ENCODE measurements at regions not wholly inside any gene's neighbourhood (a gene's known extent, or its start where the extent isn't known, plus 50 kb on each side); places are given as distances from the start of the nearest gene placed in this dataset.
A peak's percentile ranks its signal among the peaks of the same experiment; 100 is the strongest.
"Not testable (repeated sequence)": the region's sequence is repeated elsewhere in the genome, so short reads cannot be mapped to it uniquely, and the experiment has no call there.

DNA sequence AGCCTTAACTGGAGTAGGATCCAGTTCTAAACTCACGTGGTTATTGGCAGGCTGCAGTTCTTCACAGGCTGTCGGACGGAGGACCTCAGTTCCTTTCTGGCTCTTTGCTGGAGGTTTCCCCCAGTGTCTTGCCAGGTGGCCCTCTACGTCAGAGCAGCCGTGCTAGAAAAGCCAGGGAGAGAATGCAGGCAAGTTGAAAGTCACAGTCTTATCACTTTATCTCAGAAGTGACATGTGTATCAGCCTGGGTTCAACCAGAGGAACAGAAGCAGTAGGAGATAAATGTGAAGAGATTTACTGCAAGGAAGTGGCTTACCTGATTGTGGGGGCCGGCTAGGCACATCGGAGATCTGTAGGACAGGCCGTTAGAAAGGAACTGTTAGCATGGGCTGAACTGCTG, 125.3 kb upstream of the BNIP2 start:
- Histone ChIP-seq H3K36me3 (ENCODE audit: control insufficient read depth, insufficient read depth, low read length) (no peaks in the 10 kb centered on the region), H3K4me3 (ENCODE audit: low read depth, low read length) (peak overlapping the region; percentile 4), H3K4me1 (ENCODE audit: control insufficient read depth, insufficient read depth, low read length, poor library complexity, severe bottlenecking) (peaks cover 12% of the 10 kb centered on the region), H3K9me3 (ENCODE audit: control insufficient read depth in 2 of 2, low read length in 2 of 2) (no peaks in the 10 kb centered on the region), H3K27me3 (ENCODE audit: control insufficient read depth, insufficient read depth, low read length) (peaks cover 23% of the 10 kb centered on the region), H3K27ac (ENCODE audit: insufficient read depth, low read length, poor library complexity, severe bottlenecking) (no peak overlapping the region)
- no peaks in the 10 kb centered on the region for H3K36me3 Mint-ChIP-seq
- peaks cover 33% of the 10 kb centered on the region for H3K27me3 Mint-ChIP-seq
- H3K9me3 Mint-ChIP-seq = peaks cover 0 to 2% (median 0%) of the 10 kb centered on the region in 7 donors
- ATAC-seq (ENCODE audit: low read depth in 2 of 2) (peak; percentile 56 to 62), DNase-seq (peak; percentile 3 to 58 (median 51))
- H3K4me3 Mint-ChIP-seq = peak overlapping the region in 2 of 4 donors; percentile 57 to 78
- H3K27ac Mint-ChIP-seq = peak overlapping the region; percentile 1 to 93 (median 81)
- H3K4me1 Mint-ChIP-seq = peaks cover 7 to 33% (median 20%) of the 10 kb centered on the region in 4 donors

DNA sequence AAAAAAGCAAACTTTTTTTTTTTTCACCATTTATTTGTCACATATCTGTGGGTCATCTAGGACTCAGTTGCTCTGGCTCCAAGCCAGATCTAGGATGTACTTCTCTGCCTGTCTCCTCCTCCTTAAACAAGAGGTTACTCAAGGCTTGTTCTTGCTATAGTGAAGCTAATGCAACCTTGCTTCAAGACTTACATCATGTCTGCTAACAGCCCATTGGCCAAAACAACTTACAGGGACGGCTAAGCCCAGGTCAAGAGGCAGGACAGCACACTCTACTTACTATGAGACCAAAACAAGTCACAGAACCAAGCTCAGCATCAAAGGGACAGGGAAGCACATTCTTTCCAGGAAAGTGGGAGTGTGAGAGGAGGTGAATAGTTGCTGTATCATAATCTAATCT, 123.8 kb upstream of the BNIP2 start:
- peaks cover 7 to 30% (median 20%) of the 10 kb centered on the region in 4 donors for H3K4me1 Mint-ChIP-seq
- H3K27ac Mint-ChIP-seq = no peak overlapping the region
- Histone ChIP-seq H3K36me3 (ENCODE audit: control insufficient read depth, insufficient read depth, low read length) (no peaks in the 10 kb centered on the region), H3K4me1 (ENCODE audit: control insufficient read depth, insufficient read depth, low read length, poor library complexity, severe bottlenecking) (peaks cover 12% of the 10 kb centered on the region), H3K27me3 (ENCODE audit: control insufficient read depth, insufficient read depth, low read length) (peaks cover 10% of the 10 kb centered on the region), H3K4me3 (ENCODE audit: low read depth, low read length) (no peak overlapping the region), H3K9me3 (ENCODE audit: control insufficient read depth in 2 of 2, low read length in 2 of 2) (no peaks in the 10 kb centered on the region), H3K27ac (ENCODE audit: insufficient read depth, low read length, poor library complexity, severe bottlenecking) (no peak overlapping the region)
- H3K4me3 Mint-ChIP-seq = no peak overlapping the region
- peaks cover 23% of the 10 kb centered on the region for H3K27me3 Mint-ChIP-seq
- peaks cover 0 to 4% (median 0%) of the 10 kb centered on the region in 7 donors for H3K9me3 Mint-ChIP-seq
- H3K36me3 Mint-ChIP-seq = no peaks in the 10 kb centered on the region
- no peak for DNase-seq
- no peak for ATAC-seq (ENCODE audit: low read depth in 2 of 2)

DNA sequence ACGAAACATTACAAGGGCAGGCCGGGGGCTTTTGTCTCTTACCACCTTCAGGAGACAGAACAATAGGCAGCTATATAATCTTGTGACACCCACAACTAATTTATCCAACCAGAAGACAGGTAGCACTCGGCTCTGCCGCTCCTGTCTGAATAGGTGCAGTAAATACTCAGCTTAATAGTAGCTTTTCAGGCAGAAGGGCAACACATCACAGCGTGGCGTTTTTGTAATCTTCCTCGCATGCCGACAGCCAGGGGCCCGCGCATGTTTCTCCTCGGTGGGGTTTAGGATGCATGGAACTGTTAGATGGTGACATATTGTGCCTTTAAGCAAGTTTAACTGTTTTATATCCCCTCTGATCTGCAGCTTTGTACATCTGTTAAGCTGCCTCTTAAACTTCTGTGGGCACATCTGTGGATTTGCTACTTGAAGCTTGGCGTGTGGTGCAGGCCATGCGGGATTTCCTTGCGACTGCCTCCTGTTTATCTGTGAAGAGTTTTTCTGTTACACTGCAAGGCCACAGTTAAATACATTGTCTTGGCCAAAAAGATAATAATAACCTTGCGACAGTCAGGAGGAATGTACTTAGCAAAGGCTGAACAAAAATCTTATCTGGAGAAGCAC, 123.2 kb upstream of the BNIP2 start:
- DNase-seq (no peak), ATAC-seq (ENCODE audit: low read depth in 2 of 2) (no peak)
- Histone ChIP-seq H3K36me3 (ENCODE audit: control insufficient read depth, insufficient read depth, low read length) (no peaks in the 10 kb centered on the region), H3K4me1 (ENCODE audit: control insufficient read depth, insufficient read depth, low read length, poor library complexity, severe bottlenecking) (peaks cover 12% of the 10 kb centered on the region), H3K4me3 (ENCODE audit: low read depth, low read length) (no peak overlapping the region), H3K27ac (ENCODE audit: insufficient read depth, low read length, poor library complexity, severe bottlenecking) (no peak overlapping the region), H3K9me3 (ENCODE audit: control insufficient read depth in 2 of 2, low read length in 2 of 2) (no peaks in the 10 kb centered on the region), H3K27me3 (ENCODE audit: control insufficient read depth, insufficient read depth, low read length) (peaks cover 9% of the 10 kb centered on the region)
- Mint-ChIP-seq H3K9me3 (peaks cover 0 to 7% (median 0%) of the 10 kb centered on the region in 7 donors), H3K4me1 (peaks cover 7 to 30% (median 20%) of the 10 kb centered on the region in 4 donors), H3K27ac (peak overlapping the region in 1 of 3 donors; percentile 5), H3K27me3 (peaks cover 17% of the 10 kb centered on the region), H3K4me3 (no peak overlapping the region), H3K36me3 (no peaks in the 10 kb centered on the region)

DNA sequence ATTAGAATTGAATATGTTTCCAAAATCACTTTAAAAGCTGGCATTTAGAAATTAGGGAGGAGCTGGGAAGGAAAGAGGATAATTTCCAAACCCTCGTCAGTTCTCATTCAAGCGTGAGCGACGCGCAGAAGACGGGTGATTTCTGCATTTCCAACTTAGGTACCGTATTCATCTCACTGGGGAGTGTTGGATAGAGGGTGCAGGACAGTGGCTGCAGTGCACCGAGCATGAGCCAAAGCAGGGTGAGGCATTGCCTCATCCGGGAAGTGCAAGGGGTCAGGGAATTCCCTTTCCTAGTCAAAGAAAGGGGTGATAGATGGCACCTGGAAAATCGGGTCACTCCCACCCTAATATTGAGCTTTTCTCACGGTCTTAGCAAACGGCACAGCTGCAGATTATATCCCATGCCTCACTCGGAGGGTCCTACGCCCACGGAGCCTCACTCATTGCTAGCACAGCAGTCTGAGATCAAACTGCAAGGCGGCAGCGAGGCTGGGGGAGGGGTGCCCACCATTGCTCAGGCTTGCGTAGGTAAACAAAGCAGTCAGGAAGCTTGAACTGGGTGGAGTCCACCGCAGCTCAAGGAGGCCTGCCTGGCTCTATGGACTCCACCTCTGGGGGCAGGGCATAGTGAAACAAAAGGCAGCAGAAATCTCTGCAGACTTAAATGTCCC, 114.3 kb upstream of the BNIP2 start:
- peaks cover 39 to 66% (median 51%) of the 10 kb centered on the region in 4 donors for H3K4me1 Mint-ChIP-seq
- H3K36me3 Mint-ChIP-seq = peaks cover 20% of the 10 kb centered on the region
- not testable (repeated sequence) for H3K27me3 ChIP-seq (ENCODE audit: control insufficient read depth, insufficient read depth, low read length); H3K36me3 ChIP-seq (ENCODE audit: control insufficient read depth, insufficient read depth, low read length); H3K9me3 ChIP-seq (ENCODE audit: control insufficient read depth in 2 of 2, low read length in 2 of 2); H3K27me3 Mint-ChIP-seq
- ATAC-seq (ENCODE audit: low read depth in 2 of 2) = peak in 1 of 2 donors; percentile 70
- H3K27ac Mint-ChIP-seq = peak overlapping the region; percentile 96 to 98 (median 98)
- peak overlapping the region; percentile 72 for H3K27ac ChIP-seq (ENCODE audit: insufficient read depth, low read length, poor library complexity, severe bottlenecking)
- H3K9me3 Mint-ChIP-seq = peaks cover 0 to 37% (median 8%) of the 10 kb centered on the region in 7 donors
- peak overlapping the region; percentile 54 for H3K4me3 ChIP-seq (ENCODE audit: low read depth, low read length)
- H3K4me3 Mint-ChIP-seq = peak overlapping the region; percentile 85 to 88 (median 87)
- peaks cover 43% of the 10 kb centered on the region for H3K4me1 ChIP-seq (ENCODE audit: control insufficient read depth, insufficient read depth, low read length, poor library complexity, severe bottlenecking)
- peak; percentile 52 to 96 (median 90) for DNase-seq

DNA sequence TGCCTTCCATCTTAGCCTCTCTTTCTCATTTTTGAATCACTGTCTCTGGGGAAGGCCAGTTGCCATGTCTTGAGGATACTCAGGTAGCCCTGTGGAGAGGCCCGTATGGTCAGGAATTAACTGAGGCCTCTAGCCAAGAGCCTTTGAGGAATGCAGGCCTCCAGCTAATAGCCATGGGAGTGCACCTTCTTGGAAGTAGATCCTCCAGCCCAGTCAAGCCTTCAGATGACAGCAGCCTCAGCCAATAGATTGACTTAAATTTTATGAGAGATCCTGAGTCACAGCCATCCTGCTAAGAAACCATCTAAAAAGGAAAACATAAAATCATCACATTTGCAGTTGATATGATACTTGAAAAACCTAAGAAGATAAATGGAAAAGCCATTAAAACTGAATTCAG, 112.5 kb upstream of the BNIP2 start:
- no peaks in the 10 kb centered on the region for H3K36me3 ChIP-seq (ENCODE audit: control insufficient read depth, insufficient read depth, low read length)
- Mint-ChIP-seq H3K9me3 (peaks cover 0 to 35% (median 8%) of the 10 kb centered on the region in 7 donors), H3K27ac (peak overlapping the region; percentile 67 to 90 (median 85)), H3K27me3 (peaks cover 4% of the 10 kb centered on the region), H3K4me1 (peaks cover 46 to 81% (median 65%) of the 10 kb centered on the region in 4 donors), H3K36me3 (peaks cover 20% of the 10 kb centered on the region), H3K4me3 (peak overlapping the region; percentile 39 to 80 (median 65))
- no peaks in the 10 kb centered on the region for H3K27me3 ChIP-seq (ENCODE audit: control insufficient read depth, insufficient read depth, low read length)
- ATAC-seq (ENCODE audit: low read depth in 2 of 2) (no peak), DNase-seq (no peak)
- peaks cover 58% of the 10 kb centered on the region for H3K4me1 ChIP-seq (ENCODE audit: control insufficient read depth, insufficient read depth, low read length, poor library complexity, severe bottlenecking)
- peak overlapping the region; percentile 54 for H3K4me3 ChIP-seq (ENCODE audit: low read depth, low read length)
- H3K9me3 ChIP-seq (ENCODE audit: control insufficient read depth in 2 of 2, low read length in 2 of 2) = peaks cover 0 to 2% of the 10 kb centered on the region in 2 experiments
- no peak overlapping the region for H3K27ac ChIP-seq (ENCODE audit: insufficient read depth, low read length, poor library complexity, severe bottlenecking)

DNA sequence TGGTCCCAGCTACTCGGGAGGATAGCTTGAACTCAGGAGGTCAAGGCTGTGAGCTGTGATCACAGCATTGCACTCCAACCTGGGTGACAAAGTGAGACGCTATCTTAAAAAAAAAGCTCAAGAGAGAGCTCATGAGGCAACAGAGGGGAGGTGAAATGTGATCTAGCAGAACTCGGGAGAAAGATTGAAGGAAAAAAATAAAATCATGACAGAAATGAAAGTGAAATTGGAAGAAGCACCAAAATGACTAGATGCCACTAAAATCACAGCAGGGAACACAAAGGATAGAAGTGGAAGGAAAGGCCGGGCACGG, 109.4 kb upstream of the BNIP2 start:
- Histone ChIP-seq H3K27ac (ENCODE audit: insufficient read depth, low read length, poor library complexity, severe bottlenecking) (peak overlapping the region; percentile 56), H3K36me3 (ENCODE audit: control insufficient read depth, insufficient read depth, low read length) (no peaks in the 10 kb centered on the region), H3K9me3 (ENCODE audit: control insufficient read depth in 2 of 2, low read length in 2 of 2) (no peaks in the 10 kb centered on the region), H3K4me3 (ENCODE audit: low read depth, low read length) (peak overlapping the region; percentile 75), H3K27me3 (ENCODE audit: control insufficient read depth, insufficient read depth, low read length) (no peaks in the 10 kb centered on the region), H3K4me1 (ENCODE audit: control insufficient read depth, insufficient read depth, low read length, poor library complexity, severe bottlenecking) (peaks cover 66% of the 10 kb centered on the region)
- peaks cover 4% of the 10 kb centered on the region for H3K36me3 Mint-ChIP-seq
- H3K4me1 Mint-ChIP-seq = peaks cover 52 to 90% (median 70%) of the 10 kb centered on the region in 4 donors
- peak in 1 of 3 donors; percentile 43 for DNase-seq
- peak overlapping the region; percentile 88 to 94 (median 93) for H3K27ac Mint-ChIP-seq
- H3K27me3 Mint-ChIP-seq = peaks cover 4% of the 10 kb centered on the region
- H3K4me3 Mint-ChIP-seq = peak overlapping the region; percentile 65 to 88 (median 76)
- peaks cover 0 to 10% (median 0%) of the 10 kb centered on the region in 7 donors for H3K9me3 Mint-ChIP-seq
- no peak for ATAC-seq (ENCODE audit: low read depth in 2 of 2)

DNA sequence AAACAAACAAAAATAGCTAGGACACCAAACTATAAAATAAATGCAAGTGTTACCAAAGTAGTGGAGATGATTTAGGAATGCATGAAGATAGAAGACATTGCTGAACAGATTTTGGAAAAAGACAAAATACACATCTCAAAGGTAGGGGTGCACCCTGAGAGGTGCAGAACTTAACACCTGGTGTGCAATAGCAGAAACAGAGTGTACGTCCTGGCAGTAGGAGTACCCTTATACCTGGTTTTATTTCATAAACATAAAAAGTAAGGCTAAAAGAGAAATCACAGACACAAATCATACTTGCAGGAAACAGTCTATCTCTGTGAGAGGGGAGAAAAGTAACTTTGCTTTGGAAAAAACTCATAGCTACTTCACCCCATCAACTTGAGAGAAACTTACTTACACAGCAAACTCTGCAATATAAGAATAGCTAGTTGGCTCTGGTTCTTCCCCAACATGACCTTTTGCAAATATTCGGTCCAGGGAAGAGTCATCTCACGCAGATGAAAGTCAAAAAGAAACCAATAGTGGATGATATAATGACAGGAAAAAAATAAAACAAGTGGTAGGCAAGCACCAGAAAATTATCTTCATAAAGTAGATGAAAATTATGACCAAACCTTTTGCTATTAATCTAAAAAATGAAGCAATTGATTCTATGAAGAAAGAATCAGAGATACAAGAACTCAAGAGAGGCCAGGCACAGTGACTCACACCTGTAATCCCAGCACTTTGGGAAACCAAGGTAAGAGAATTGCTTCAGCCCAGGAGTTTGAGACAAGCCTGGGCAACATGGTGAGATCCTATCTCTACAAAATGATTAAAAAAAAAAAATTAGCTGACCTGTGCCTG, 108.9 kb upstream of the BNIP2 start:
- Mint-ChIP-seq H3K27ac (peak overlapping the region; percentile 88 to 94 (median 93)), H3K4me1 (peaks cover 48 to 90% (median 65%) of the 10 kb centered on the region in 4 donors), H3K36me3 (no peaks in the 10 kb centered on the region), H3K4me3 (peak overlapping the region; percentile 65 to 88 (median 76)), H3K9me3 (peaks cover 0 to 4% (median 0%) of the 10 kb centered on the region in 7 donors), H3K27me3 (peaks cover 4% of the 10 kb centered on the region)
- ATAC-seq (ENCODE audit: low read depth in 2 of 2) (no peak), DNase-seq (peak in 1 of 3 donors; percentile 62)
- Histone ChIP-seq H3K36me3 (ENCODE audit: control insufficient read depth, insufficient read depth, low read length) (no peaks in the 10 kb centered on the region), H3K9me3 (ENCODE audit: control insufficient read depth in 2 of 2, low read length in 2 of 2) (no peaks in the 10 kb centered on the region), H3K27ac (ENCODE audit: insufficient read depth, low read length, poor library complexity, severe bottlenecking) (peak overlapping the region; percentile 56), H3K4me1 (ENCODE audit: control insufficient read depth, insufficient read depth, low read length, poor library complexity, severe bottlenecking) (peaks cover 60% of the 10 kb centered on the region), H3K27me3 (ENCODE audit: control insufficient read depth, insufficient read depth, low read length) (no peaks in the 10 kb centered on the region), H3K4me3 (ENCODE audit: low read depth, low read length) (peak overlapping the region; percentile 75)
